C4-2B (cell line): ENCODE measurements at regions not wholly inside any gene's neighbourhood (a gene's known extent, or its start where the extent isn't known, plus 50 kb on each side); places are given as distances from the start of the nearest gene placed in this dataset.

ENCODE experiments used
- H3K27ac ChIP-seq: fragments of 450-650 bp; 2 replicates; pipeline ENCODE4 v1.5.1; 2017
- ZFX ChIP-seq: fragments of 450-650 bp; IDR thresholded peaks from 2 replicates; pipeline ENCODE4 v1.6.1; 2017
- TF ChIP-seq, protein P1 (sequence below): fragments of 450-650 bp; conservative IDR thresholded peaks from 2 replicates; pipeline ENCODE4 v1.5.1; 2017; ENCODE audit warnings: mild to moderate bottlenecking

DNA sequence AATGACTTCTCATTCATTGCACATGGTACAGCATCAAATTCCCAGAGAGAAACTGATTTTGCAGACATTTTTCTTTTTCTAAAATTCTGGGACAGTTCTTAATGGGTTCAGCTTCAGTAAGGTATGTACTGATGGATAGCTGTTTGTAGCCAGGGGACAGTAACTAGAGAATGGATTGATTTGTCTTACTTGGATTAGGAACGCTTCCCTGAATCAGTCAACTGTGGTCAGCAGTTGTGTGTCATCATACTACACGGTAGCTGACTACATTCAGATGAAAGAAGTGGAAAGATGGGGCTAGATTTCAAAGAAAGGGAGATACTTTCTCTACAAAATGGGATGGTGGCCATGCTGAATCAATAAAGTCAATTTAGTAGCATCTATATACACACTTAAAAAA, 431.4 kb downstream of the GRB14 start:
- H3K27ac ChIP-seq, result no peak overlapping the region
- TF ChIP-seq, protein P1, sequence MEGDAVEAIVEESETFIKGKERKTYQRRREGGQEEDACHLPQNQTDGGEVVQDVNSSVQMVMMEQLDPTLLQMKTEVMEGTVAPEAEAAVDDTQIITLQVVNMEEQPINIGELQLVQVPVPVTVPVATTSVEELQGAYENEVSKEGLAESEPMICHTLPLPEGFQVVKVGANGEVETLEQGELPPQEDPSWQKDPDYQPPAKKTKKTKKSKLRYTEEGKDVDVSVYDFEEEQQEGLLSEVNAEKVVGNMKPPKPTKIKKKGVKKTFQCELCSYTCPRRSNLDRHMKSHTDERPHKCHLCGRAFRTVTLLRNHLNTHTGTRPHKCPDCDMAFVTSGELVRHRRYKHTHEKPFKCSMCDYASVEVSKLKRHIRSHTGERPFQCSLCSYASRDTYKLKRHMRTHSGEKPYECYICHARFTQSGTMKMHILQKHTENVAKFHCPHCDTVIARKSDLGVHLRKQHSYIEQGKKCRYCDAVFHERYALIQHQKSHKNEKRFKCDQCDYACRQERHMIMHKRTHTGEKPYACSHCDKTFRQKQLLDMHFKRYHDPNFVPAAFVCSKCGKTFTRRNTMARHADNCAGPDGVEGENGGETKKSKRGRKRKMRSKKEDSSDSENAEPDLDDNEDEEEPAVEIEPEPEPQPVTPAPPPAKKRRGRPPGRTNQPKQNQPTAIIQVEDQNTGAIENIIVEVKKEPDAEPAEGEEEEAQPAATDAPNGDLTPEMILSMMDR, result no peak
- no peak for TF ChIP-seq ZFX

DNA sequence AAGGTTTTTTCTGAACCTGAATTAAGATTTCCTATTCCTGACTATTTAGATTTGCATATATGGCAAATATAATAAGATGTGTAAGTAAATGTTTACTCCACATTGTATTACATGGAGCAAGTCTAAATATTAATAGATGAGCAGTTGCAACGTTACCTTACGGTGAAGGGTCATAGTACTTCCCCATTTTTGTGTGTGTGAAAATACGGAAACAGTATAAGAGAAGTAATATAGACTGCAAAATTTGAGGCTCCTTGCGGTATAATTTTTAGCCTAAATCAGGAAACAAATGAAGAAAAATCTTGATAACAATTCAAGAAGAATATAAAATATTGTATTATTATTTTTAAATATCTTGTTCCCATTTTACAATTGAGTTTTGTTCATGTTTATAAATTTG, 434.2 kb downstream of the GRB14 start:
- TF ChIP-seq, protein P1, result no peak
- TF ChIP-seq ZFX, result no peak
- H3K27ac ChIP-seq, result no peak overlapping the region

DNA sequence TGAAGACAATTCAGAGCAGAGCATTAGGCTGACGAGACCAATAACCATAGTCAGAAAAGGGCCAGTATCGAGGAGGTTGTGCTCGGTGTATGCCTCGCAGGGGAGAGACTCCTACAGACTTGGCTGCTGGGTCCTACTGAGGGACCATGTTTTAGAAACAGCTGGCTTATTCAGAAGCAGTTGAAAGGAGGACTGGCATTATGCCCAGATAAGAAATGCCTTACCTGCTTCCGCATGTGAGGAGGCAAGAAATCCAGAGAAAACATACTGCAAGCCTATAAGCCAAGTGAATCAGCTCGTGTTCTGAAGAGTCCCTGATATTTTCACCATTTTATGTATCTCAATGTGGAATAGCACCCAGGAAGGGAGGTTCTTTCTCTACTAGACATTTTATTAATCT, 434.7 kb downstream of the GRB14 start:
- no peak for TF ChIP-seq ZFX
- TF ChIP-seq, protein P1, result no peak
- H3K27ac ChIP-seq, result no peak overlapping the region

DNA sequence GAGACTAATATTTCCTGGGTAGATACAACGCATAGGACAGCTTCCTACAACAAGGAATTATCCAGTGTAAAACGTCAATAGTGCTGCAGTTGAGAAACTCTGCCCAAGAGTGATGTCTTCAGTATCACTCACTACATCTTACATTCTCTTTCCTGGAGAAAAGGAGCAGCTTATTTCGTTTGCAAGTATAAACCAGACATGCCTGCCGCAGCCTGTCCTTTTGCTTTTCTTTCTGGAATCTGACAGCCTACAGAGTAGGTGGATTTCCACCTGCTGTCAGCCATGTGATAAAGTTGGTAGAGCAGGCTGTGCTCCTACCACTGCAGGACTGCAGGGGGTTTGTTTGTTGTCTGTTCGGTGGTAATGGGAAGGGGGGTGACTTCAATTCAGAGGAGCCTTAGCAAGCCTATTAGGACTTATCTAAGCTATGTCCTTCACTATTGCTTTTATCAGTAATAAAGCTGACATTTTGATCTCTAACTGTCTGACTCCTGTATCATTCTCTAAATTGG, 439.1 kb downstream of the GRB14 start:
- H3K27ac ChIP-seq, result no peak overlapping the region
- no peak for TF ChIP-seq ZFX
- TF ChIP-seq, protein P1, result no peak

DNA sequence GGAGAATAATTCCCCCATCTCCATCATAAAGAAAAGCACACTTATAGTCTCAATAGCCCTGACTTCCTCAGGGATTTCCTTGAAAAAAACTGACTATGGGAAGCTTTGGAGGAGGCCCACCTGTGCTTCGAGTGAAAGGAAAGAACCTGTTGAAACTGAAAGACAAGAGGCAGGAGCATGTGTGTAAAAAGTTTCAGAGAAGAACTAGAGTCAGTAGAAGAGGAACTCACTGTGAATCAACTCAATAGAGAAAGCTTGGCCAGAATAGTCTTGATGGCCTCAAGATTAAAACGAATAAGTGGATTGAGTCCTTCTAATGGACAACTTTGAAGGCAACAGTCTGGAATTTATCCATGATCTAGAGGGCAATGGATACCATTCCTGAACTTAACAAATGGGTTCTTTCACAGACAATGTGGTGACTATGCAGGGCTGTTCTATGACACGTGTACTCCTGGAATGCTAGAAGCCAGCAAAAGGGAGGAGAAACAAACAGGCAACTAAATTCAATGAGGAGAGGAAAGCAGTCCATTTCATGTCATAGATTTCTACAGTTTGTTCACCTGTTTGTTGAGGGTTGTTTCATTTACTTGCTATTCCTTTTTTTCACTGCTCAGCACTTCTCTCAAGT, 442.3 kb downstream of the GRB14 start:
- H3K27ac ChIP-seq, result no peak overlapping the region
- TF ChIP-seq, protein P1, result no peak
- TF ChIP-seq ZFX, result no peak

DNA sequence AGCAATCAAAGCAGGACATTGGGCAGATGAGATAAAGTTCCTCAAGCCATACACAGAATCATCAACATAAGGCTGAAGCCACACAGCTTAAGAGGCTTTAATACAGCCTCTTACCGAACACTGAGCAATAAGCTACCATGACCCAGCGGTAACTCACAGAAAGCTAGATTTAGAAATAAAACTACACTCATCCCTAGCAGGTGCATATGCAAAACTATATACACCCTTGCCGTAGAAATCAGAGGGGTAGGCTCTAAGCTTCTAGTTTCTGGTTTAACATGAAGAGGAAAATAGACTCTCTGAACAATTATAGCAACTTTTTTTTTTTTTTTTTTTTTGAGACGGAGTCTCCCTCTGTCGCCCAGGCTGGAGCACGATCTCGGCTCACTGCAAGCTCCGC, 428.8 kb upstream of the FIGN start:
- no peak overlapping the region for H3K27ac ChIP-seq
- no peak for TF ChIP-seq ZFX
- TF ChIP-seq, protein P1, result no peak; the same call in 1 of the 2 replicates

DNA sequence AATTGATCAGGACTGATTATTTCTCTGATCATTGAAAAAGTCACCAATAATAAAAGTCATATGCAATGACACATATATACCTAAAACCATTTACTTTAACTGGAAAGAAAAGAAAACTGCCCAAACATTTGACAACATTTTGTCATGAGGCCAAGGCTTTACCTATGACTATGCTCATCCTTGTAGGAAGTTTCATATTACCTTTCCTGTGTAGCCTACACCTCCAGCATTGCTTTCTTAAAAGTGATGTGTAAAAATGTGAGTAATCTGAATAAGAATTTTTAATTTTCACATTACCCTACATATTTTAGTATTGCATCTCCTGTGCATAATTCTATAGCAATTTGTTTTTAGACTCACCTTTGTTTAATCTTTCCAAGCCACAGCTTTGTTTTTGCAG, 419.8 kb upstream of the FIGN start:
- no peak overlapping the region for H3K27ac ChIP-seq
- no peak for TF ChIP-seq ZFX
- TF ChIP-seq, protein P1, result no peak
